Bronchial epithelial cell (primary cell): ENCODE measurements at regions not wholly inside any gene's neighbourhood (a gene's known extent, or its start where the extent isn't known, plus 50 kb on each side); places are given as distances from the start of the nearest gene placed in this dataset.

Source experiments
- DNase-seq: peaks from one replicate; pipeline ENCODE4 v3.0.0-alpha.2; 2010; ENCODE audit warnings: low read depth
- FAIRE-seq: peaks from 2 replicates; lab custom pipeline; 2011; peaks lifted over from hg19 to GRCh38; lab: Jason Lieb, UNC
- H3K27me3 ChIP-seq: 2 replicates; pipeline ENCODE4 v1.5.1; 2011; ENCODE audit warnings: low read length; ENCODE audit not compliant: control insufficient read depth, insufficient read depth
- H3K36me3 ChIP-seq: 2 replicates; pipeline ENCODE4 v1.5.1; 2011; ENCODE audit warnings: low read length; ENCODE audit not compliant: control insufficient read depth, insufficient read depth
- H3K4me3 ChIP-seq: 2 replicates; pipeline ENCODE4 v1.5.1; 2011; ENCODE audit warnings: mild to moderate bottlenecking, low read depth, low read length, control low read depth
- CTCF ChIP-seq: IDR thresholded peaks from 2 replicates; pipeline ENCODE4 v1.5.1; 2011; ENCODE audit warnings: mild to moderate bottlenecking, moderate library complexity, low read length, control low read depth, inconsistent platforms; ENCODE audit not compliant: insufficient read depth, severe bottlenecking

GRCh38 chr17:79466562-79467350 lies 144.1 kb downstream of the RBFOX3 start:
- no peak for FAIRE-seq
- no peak for TF ChIP-seq CTCF

GRCh38 chr17:79465681-79466025 lies 145.2 kb downstream of the RBFOX3 start:
- no peaks in the 10 kb centered on the region for H3K27me3 ChIP-seq
- DNase-seq (no peak), FAIRE-seq (no peak)
- no peaks in the 10 kb centered on the region for H3K36me3 ChIP-seq
- no peak overlapping the region for H3K4me3 ChIP-seq
- no peak for TF ChIP-seq CTCF

More at GRCh38 chr17:79466562-79467350, 144.1 kb downstream of the RBFOX3 start:
- no peak for DNase-seq
- Histone ChIP-seq H3K4me3 (no peak overlapping the region), H3K36me3 (no peaks in the 10 kb centered on the region), H3K27me3 (no peaks in the 10 kb centered on the region)

GRCh38 chr17:79465011-79465680 lies 145.7 kb downstream of the RBFOX3 start:
- Histone ChIP-seq H3K36me3 (no peaks in the 10 kb centered on the region), H3K27me3 (no peaks in the 10 kb centered on the region), H3K4me3 (no peak overlapping the region)
- no peak for TF ChIP-seq CTCF
- no peak for DNase-seq
- no peak for FAIRE-seq

- FAIRE-seq (no peak), DNase-seq (no peak)
- Histone ChIP-seq H3K27me3 (no peaks in the 10 kb centered on the region), H3K4me3 (no peak overlapping the region), H3K36me3 (no peaks in the 10 kb centered on the region)
- TF ChIP-seq CTCF, result no peak
Measured at GRCh38 chr17:79464318-79465010, 146.4 kb downstream of the RBFOX3 start.

- Histone ChIP-seq H3K4me3 (no peak overlapping the region), H3K27me3 (no peaks in the 10 kb centered on the region), H3K36me3 (no peaks in the 10 kb centered on the region)
- no peak for DNase-seq
- no peak for TF ChIP-seq CTCF
- peak; percentile 47 for FAIRE-seq
Measured at GRCh38 chr17:79463421-79464317, 147.2 kb downstream of the RBFOX3 start.
